Fibroblast of skin of abdomen (primary cell): ENCODE measurements at regions not wholly inside any gene's neighbourhood (a gene's known extent, or its start where the extent isn't known, plus 50 kb on each side); places are given as distances from the start of the nearest gene placed in this dataset.

Experiments used
- DNase-seq: peaks from one replicate; pipeline ENCODE4 v3.0.0-alpha.2; 2013

- no peak for DNase-seq
These were observed 96.1 kb upstream of the GRIK3 start for GRCh38 chr1:37130221-37130948.

- DNase-seq, result no peak
These were observed 97.0 kb upstream of the GRIK3 start for GRCh38 chr1:37131281-37131680.

- DNase-seq, result no peak
These were observed 99.2 kb upstream of the GRIK3 start for GRCh38 chr1:37133276-37134145.

GRCh38 chr1:37134599-37134998 is 100.3 kb upstream of the GRIK3 start:
- no peak for DNase-seq

GRCh38 chr1:37135032-37135431 is 100.7 kb upstream of the GRIK3 start:
- DNase-seq, result no peak

- DNase-seq, result no peak
These were observed 102.7 kb upstream of the GRIK3 start for GRCh38 chr1:37137014-37137413.

- no peak for DNase-seq
These were observed 103.3 kb upstream of the GRIK3 start for GRCh38 chr1:37137601-37138000.

- DNase-seq, result no peak
These were observed 109.5 kb upstream of the GRIK3 start for GRCh38 chr1:37143800-37144199.

- DNase-seq, result no peak
These were observed 111.8 kb upstream of the GRIK3 start for GRCh38 chr1:37146071-37146470.

GRCh38 chr1:37147392-37147831 is 113.1 kb upstream of the GRIK3 start:
- DNase-seq, result no peak

- no peak for DNase-seq
These were observed 113.6 kb upstream of the GRIK3 start for GRCh38 chr1:37147906-37148305.

- no peak for DNase-seq
These were observed 114.3 kb upstream of the GRIK3 start for GRCh38 chr1:37148663-37149062.

GRCh38 chr1:37149296-37149695 is 115.0 kb upstream of the GRIK3 start:
- no peak for DNase-seq

GRCh38 chr1:37150986-37151385 is 116.7 kb upstream of the GRIK3 start:
- DNase-seq, result no peak

- DNase-seq, result no peak
These were observed 117.5 kb upstream of the GRIK3 start for GRCh38 chr1:37151789-37152188.

GRCh38 chr1:37152491-37152890 is 118.2 kb upstream of the GRIK3 start:
- DNase-seq, result no peak

- no peak for DNase-seq
These were observed 119.1 kb upstream of the GRIK3 start for GRCh38 chr1:37153116-37154100.

GRCh38 chr1:37156646-37157045 is 122.3 kb upstream of the GRIK3 start:
- DNase-seq, result no peak

- DNase-seq, result no peak
These were observed 123.3 kb upstream of the GRIK3 start for GRCh38 chr1:37157634-37158033.

- DNase-seq, result no peak
These were observed 123.9 kb upstream of the GRIK3 start for GRCh38 chr1:37158113-37158749.

- DNase-seq, result no peak
These were observed 124.8 kb upstream of the GRIK3 start for GRCh38 chr1:37159102-37159501.

- no peak for DNase-seq
These were observed 126.9 kb upstream of the GRIK3 start for GRCh38 chr1:37161171-37161570.
